Umbilical cord (tissue), 1 donor: ENCODE measurements at regions not wholly inside any gene's neighbourhood (a gene's known extent, or its start where the extent isn't known, plus 50 kb on each side); places are given as distances from the start of the nearest gene placed in this dataset.
A peak's percentile ranks its signal among the peaks of the same experiment; 100 is the strongest.
"Not testable (repeated sequence)": the region's sequence is repeated elsewhere in the genome, so short reads cannot be mapped to it uniquely, and the experiment has no call there.

ENCODE experiments used
- DNase-seq: peaks from one replicate; pipeline ENCODE4 v3.0.0-alpha.2; 2015; ENCODE audit warnings: low spot score

GRCh38 chrX:140071037-140071436, 105.7 kb upstream of the CXorf66 start:
- DNase-seq: no peak

GRCh38 chrX:140065961-140066662, 100.8 kb upstream of the CXorf66 start:
- DNase-seq: no peak

- no peak for DNase-seq
Measured at GRCh38 chrX:140064993-140065392, 99.7 kb upstream of the CXorf66 start.

DNA sequence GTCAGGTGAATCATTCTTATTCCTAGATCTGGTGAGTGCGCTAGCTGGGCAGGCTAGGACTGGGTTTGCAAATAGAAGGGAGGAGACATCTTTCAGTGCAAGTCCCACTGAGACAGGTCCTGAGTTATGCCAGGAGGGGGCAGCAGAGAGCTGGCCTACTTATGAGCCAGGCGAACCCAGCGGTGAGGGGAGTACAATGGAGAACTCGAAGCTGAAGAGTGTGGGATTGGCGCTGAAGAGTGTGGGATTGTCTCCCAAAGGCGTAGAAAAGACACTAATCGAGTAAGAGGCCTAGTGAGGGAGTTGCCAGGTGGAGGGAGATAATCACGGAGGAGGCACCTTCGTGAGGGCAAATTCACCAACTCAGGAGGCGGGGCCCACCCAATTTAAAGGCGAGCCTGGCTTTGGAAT, 91.7 kb upstream of the CXorf66 start:
- DNase-seq: peak; percentile 65

DNA sequence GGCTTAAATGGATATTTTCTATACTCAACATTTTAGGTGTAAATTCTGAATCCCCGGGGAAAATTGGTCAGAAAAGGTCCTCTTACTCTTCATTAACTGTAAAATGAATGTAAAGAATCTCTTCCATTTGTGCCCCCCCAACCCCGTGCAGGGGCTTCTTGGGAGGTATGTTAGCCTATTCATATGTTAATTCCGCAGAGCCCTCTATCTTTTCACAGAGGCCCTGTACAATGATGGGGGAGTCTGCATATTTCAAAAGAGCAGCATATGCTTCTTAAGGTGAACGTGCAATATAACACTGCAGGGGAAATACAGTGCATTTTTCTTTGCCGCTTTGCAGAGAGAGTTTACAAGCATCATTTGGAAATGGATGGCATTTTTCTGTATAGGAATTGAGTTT, 88.5 kb upstream of the CXorf66 start:
- no peak for DNase-seq

DNA sequence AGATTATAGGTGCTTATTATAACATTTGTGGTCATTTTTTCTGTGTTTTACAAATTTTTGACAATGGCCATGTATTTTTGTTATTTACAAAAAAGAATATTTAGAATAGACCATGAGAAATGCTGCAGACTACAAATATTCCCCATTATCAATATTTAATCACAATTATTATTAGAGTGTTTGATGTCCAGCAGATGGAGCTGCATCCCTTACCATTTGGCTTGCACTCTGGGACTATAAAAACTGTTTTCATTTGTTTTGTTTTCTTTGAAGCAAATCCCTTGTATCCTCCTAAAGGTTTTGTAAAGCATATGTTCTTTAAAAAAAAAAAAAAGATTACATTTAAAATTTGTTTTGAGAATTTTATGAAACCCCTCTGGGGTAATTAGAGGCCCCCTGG, 85.6 kb upstream of the CXorf66 start:
- DNase-seq: peak; percentile 4

DNA sequence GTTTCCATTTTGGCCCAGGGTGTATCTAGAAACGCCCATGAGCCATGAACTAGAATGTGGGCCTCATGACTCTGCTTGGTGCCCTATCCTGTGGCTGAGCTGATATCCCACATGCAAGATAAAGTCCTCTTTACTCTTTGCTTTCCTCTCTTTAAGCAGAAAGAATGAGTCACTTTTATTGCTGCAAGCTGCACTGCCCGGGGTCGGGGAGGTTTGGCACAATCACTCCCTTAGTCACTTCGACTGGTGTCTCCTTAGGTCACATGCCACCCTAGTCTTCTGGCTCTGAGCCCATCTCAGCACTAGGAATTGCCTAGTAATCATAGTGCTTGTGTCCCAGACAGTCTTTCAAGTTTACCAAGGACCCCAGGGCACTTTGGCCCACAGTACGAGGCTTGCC, 75.1 kb upstream of the CXorf66 start:
- no peak for DNase-seq

GRCh38 chrX:140038842-140039241, 73.5 kb upstream of the CXorf66 start:
- DNase-seq: no peak

DNA sequence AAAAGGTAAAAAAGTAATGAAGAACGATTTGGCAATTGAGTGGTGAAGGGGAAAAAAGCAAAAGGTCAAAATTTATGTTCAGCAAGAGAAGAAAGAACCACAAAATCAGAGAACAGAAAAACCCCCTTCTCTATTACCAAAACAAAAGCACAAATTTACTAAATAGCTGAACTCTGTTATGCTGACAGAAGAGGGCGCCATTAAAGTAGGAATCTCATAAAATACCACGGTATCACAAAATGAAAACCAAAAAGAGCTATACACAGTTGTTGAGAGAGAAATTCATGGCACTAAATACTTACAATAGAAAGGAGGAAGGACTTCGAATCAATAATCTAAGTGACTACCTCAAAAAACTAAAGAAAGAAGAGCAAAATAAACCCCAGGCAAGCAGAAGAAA, 69.6 kb upstream of the CXorf66 start:
- DNase-seq: no peak

DNA sequence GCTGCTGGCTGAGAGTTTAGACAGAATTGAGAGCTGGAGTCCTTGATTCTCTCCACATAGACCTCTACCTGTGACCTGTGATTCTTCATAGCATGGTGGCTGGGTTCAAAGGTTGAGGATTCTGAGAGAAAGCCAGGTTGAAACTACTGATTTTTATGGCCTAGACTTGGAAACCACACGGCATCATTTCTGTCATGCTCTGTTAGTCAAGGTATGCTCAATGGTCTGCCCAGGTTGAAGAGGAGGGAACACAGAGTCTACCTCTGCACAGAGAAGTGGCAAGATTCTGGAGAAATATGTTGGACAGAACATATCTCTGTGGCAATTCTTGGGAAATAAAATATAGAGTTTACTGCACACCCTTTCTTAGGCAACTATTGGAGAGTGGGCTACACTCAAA, 57.2 kb upstream of the CXorf66 start:
- no peak for DNase-seq

- not testable (repeated sequence) for DNase-seq
Measured at GRCh38 chrX:140019134-140019533, 53.8 kb upstream of the CXorf66 start.
